Loucy (cell line): ENCODE measurements at regions not wholly inside any gene's neighbourhood (a gene's known extent, or its start where the extent isn't known, plus 50 kb on each side); places are given as distances from the start of the nearest gene placed in this dataset.

Source experiments
- EZH2phosphoT487 ChIP-seq: fragments of 200-600 bp; IDR thresholded peaks from 2 replicates; pipeline ENCODE4 v1.6.1; 2018; ENCODE audit warnings: antibody characterized with exemption, mild to moderate bottlenecking, moderate library complexity, borderline replicate concordance
- TF ChIP-seq, protein P1 (sequence below): fragments of 200-600 bp; sonication (generic); conservative IDR thresholded peaks from 2 replicates; pipeline ENCODE4 v1.5.1; 2014; ENCODE audit warnings: mild to moderate bottlenecking, antibody characterized with exemption, low read length

DNA sequence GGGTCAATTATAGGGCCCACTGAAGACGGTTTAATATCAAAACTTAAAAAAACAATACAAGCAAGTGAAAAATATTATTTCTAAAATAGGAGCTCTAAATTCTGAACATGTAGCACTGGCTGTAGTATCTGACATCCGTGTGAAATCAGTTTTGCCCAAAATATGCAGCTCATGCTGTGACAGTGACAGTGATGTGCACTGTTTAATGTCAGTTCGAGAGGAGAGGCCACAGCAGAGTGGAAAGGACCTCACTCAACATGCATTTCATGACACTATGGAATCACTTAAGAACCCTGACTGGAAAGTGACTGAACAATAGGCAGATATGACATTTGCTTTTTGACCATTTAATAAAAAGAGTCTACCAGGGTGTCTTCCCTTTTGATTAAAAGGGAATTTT is 397.0 kb downstream of the FRK start:
- TF ChIP-seq, protein P1, sequence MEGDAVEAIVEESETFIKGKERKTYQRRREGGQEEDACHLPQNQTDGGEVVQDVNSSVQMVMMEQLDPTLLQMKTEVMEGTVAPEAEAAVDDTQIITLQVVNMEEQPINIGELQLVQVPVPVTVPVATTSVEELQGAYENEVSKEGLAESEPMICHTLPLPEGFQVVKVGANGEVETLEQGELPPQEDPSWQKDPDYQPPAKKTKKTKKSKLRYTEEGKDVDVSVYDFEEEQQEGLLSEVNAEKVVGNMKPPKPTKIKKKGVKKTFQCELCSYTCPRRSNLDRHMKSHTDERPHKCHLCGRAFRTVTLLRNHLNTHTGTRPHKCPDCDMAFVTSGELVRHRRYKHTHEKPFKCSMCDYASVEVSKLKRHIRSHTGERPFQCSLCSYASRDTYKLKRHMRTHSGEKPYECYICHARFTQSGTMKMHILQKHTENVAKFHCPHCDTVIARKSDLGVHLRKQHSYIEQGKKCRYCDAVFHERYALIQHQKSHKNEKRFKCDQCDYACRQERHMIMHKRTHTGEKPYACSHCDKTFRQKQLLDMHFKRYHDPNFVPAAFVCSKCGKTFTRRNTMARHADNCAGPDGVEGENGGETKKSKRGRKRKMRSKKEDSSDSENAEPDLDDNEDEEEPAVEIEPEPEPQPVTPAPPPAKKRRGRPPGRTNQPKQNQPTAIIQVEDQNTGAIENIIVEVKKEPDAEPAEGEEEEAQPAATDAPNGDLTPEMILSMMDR = no peak
- no peak for TF ChIP-seq EZH2phosphoT487
